Activated T-cell treated with anti-CD3 and anti-CD28 coated beads, Interleukin-2, amount 50 U/mL, for 72 hours (primary cell): ENCODE measurements at regions not wholly inside any gene's neighbourhood (a gene's known extent, or its start where the extent isn't known, plus 50 kb on each side); places are given as distances from the start of the nearest gene placed in this dataset.

Source experiments
- ATAC-seq, 2 donors: fragments of 150-1000 bp; cut with Tn5 transposase; replicated peaks in 1 of 2; 2 replicates each; pipeline ENCODE4 v1.10.0; 2021; ENCODE audit warnings: moderate library complexity in 2 of 2, mild to moderate bottlenecking in 1 of 2
- DNase-seq, 2 donors: peaks; one replicate each; pipeline ENCODE4 v3.0.0; 2021 to 2022; ENCODE audit warnings: mixed read lengths in 1 of 2
- H3K27ac Mint-ChIP-seq: one replicate; pipeline ENCODE4 v1.8.0; 2022; ENCODE audit warnings: mild to moderate bottlenecking, moderate library complexity, mixed read lengths
- H3K27me3 Mint-ChIP-seq: one replicate; pipeline ENCODE4 v1.8.0; 2022; ENCODE audit warnings: low read depth, mixed read lengths
- H3K36me3 Mint-ChIP-seq, 2 donors: one replicate each; pipeline ENCODE4 v1.8.0; 2022; ENCODE audit warnings: mixed read lengths in 2 of 2, mild to moderate bottlenecking in 1 of 2; ENCODE audit not compliant: insufficient read depth in 2 of 2
- H3K4me1 Mint-ChIP-seq: one replicate; pipeline ENCODE4 v1.8.0; 2022; ENCODE audit warnings: low read depth, mixed read lengths
- H3K4me3 Mint-ChIP-seq, 2 donors: one replicate each; pipeline ENCODE4 v1.8.0; 2022; ENCODE audit warnings: mild to moderate bottlenecking in 2 of 2, mixed read lengths in 2 of 2, moderate library complexity in 2 of 2
- H3K9me3 Mint-ChIP-seq, 2 donors: one replicate each; pipeline ENCODE4 v1.8.0; 2022; ENCODE audit warnings: mixed read lengths in 2 of 2

GRCh38 chr20:61050336-61050890 is 201.6 kb upstream of the CDH4 start:
- ATAC-seq (no peak), DNase-seq (no peak)
- peaks cover 0 to 2% of the 10 kb centered on the region in 2 donors for H3K9me3 Mint-ChIP-seq
- H3K4me1 Mint-ChIP-seq = no peaks in the 10 kb centered on the region
- no peak overlapping the region for H3K27ac Mint-ChIP-seq
- no peak overlapping the region for H3K4me3 Mint-ChIP-seq
- no peaks in the 10 kb centered on the region for H3K36me3 Mint-ChIP-seq
- no peaks in the 10 kb centered on the region for H3K27me3 Mint-ChIP-seq

GRCh38 chr20:61052195-61052750 is 199.8 kb upstream of the CDH4 start:
- H3K4me1 Mint-ChIP-seq = no peaks in the 10 kb centered on the region
- H3K27ac Mint-ChIP-seq = no peak overlapping the region
- no peaks in the 10 kb centered on the region for H3K9me3 Mint-ChIP-seq
- H3K4me3 Mint-ChIP-seq = no peak overlapping the region
- H3K36me3 Mint-ChIP-seq = no peaks in the 10 kb centered on the region
- ATAC-seq (no peak), DNase-seq (no peak)
- no peaks in the 10 kb centered on the region for H3K27me3 Mint-ChIP-seq

GRCh38 chr20:61052776-61053442 is 199.2 kb upstream of the CDH4 start:
- DNase-seq (no peak), ATAC-seq (no peak)

GRCh38 chr20:61053487-61053886 is 198.6 kb upstream of the CDH4 start:
- no peaks in the 10 kb centered on the region for H3K36me3 Mint-ChIP-seq
- H3K27me3 Mint-ChIP-seq = no peaks in the 10 kb centered on the region
- ATAC-seq = no peak
- H3K27ac Mint-ChIP-seq = no peak overlapping the region
- no peaks in the 10 kb centered on the region for H3K9me3 Mint-ChIP-seq
- no peak for DNase-seq
- no peaks in the 10 kb centered on the region for H3K4me1 Mint-ChIP-seq
- H3K4me3 Mint-ChIP-seq = no peak overlapping the region

More at GRCh38 chr20:61052776-61053442, 199.2 kb upstream of the CDH4 start:
- Mint-ChIP-seq H3K27me3 (no peaks in the 10 kb centered on the region), H3K4me1 (no peaks in the 10 kb centered on the region), H3K27ac (no peak overlapping the region), H3K9me3 (no peaks in the 10 kb centered on the region), H3K4me3 (no peak overlapping the region), H3K36me3 (no peaks in the 10 kb centered on the region)

- ATAC-seq (no peak), DNase-seq (no peak)
- H3K27me3 Mint-ChIP-seq = no peaks in the 10 kb centered on the region
- H3K4me1 Mint-ChIP-seq = no peaks in the 10 kb centered on the region
- H3K36me3 Mint-ChIP-seq = no peaks in the 10 kb centered on the region
- no peak overlapping the region for H3K27ac Mint-ChIP-seq
- H3K4me3 Mint-ChIP-seq = no peak overlapping the region
- no peaks in the 10 kb centered on the region for H3K9me3 Mint-ChIP-seq
These were observed 198.2 kb upstream of the CDH4 start for GRCh38 chr20:61053889-61054288.

GRCh38 chr20:61054411-61054810 is 197.7 kb upstream of the CDH4 start:
- H3K4me1 Mint-ChIP-seq = no peaks in the 10 kb centered on the region
- H3K4me3 Mint-ChIP-seq = no peak overlapping the region
- H3K27me3 Mint-ChIP-seq = no peaks in the 10 kb centered on the region
- DNase-seq = no peak
- ATAC-seq = no peak
- H3K27ac Mint-ChIP-seq = no peak overlapping the region
- H3K9me3 Mint-ChIP-seq = no peaks in the 10 kb centered on the region
- no peaks in the 10 kb centered on the region for H3K36me3 Mint-ChIP-seq

GRCh38 chr20:61055180-61056010 is 196.7 kb upstream of the CDH4 start:
- H3K36me3 Mint-ChIP-seq = no peaks in the 10 kb centered on the region
- H3K27ac Mint-ChIP-seq = no peak overlapping the region
- ATAC-seq (no peak), DNase-seq (no peak)
- H3K9me3 Mint-ChIP-seq = no peaks in the 10 kb centered on the region
- H3K27me3 Mint-ChIP-seq = no peaks in the 10 kb centered on the region
- no peaks in the 10 kb centered on the region for H3K4me1 Mint-ChIP-seq
- no peak overlapping the region for H3K4me3 Mint-ChIP-seq

- no peak for ATAC-seq
- Mint-ChIP-seq H3K27ac (no peak overlapping the region), H3K36me3 (no peaks in the 10 kb centered on the region), H3K4me1 (no peaks in the 10 kb centered on the region), H3K27me3 (no peaks in the 10 kb centered on the region), H3K9me3 (no peaks in the 10 kb centered on the region), H3K4me3 (no peak overlapping the region)
- DNase-seq = no peak
These were observed 195.9 kb upstream of the CDH4 start for GRCh38 chr20:61056116-61056515.

GRCh38 chr20:61056627-61057442 is 195.2 kb upstream of the CDH4 start:
- no peaks in the 10 kb centered on the region for H3K9me3 Mint-ChIP-seq
- H3K27me3 Mint-ChIP-seq = no peaks in the 10 kb centered on the region
- H3K4me3 Mint-ChIP-seq = no peak overlapping the region
- H3K27ac Mint-ChIP-seq = no peak overlapping the region
- no peak for ATAC-seq
- no peak for DNase-seq
- H3K4me1 Mint-ChIP-seq = no peaks in the 10 kb centered on the region
- H3K36me3 Mint-ChIP-seq = no peaks in the 10 kb centered on the region

- Mint-ChIP-seq H3K9me3 (no peaks in the 10 kb centered on the region), H3K36me3 (no peaks in the 10 kb centered on the region), H3K27me3 (no peaks in the 10 kb centered on the region), H3K4me1 (no peaks in the 10 kb centered on the region), H3K27ac (no peak overlapping the region), H3K4me3 (no peak overlapping the region)
- DNase-seq = no peak
- ATAC-seq = no peak
These were observed 194.5 kb upstream of the CDH4 start for GRCh38 chr20:61057443-61058121.

- H3K27ac Mint-ChIP-seq = no peak overlapping the region
These were observed 190.1 kb upstream of the CDH4 start for GRCh38 chr20:61061981-61062380.

GRCh38 chr20:61065853-61066252 is 186.2 kb upstream of the CDH4 start:
- ATAC-seq (no peak), DNase-seq (no peak)
- Mint-ChIP-seq H3K36me3 (no peaks in the 10 kb centered on the region), H3K4me3 (no peak overlapping the region), H3K4me1 (no peaks in the 10 kb centered on the region), H3K27ac (no peak overlapping the region), H3K9me3 (peaks cover 0 to 6% of the 10 kb centered on the region in 2 donors), H3K27me3 (no peaks in the 10 kb centered on the region)

More at GRCh38 chr20:61061981-61062380, 190.1 kb upstream of the CDH4 start:
- Mint-ChIP-seq H3K9me3 (peaks cover 0 to 5% of the 10 kb centered on the region in 2 donors), H3K27me3 (no peaks in the 10 kb centered on the region), H3K4me1 (no peaks in the 10 kb centered on the region), H3K36me3 (no peaks in the 10 kb centered on the region), H3K4me3 (no peak overlapping the region)
- DNase-seq = no peak
- ATAC-seq = no peak
